DOHH2 (cell line): ENCODE measurements at regions not wholly inside any gene's neighbourhood (a gene's known extent, or its start where the extent isn't known, plus 50 kb on each side); places are given as distances from the start of the nearest gene placed in this dataset.

Source experiments
- H3F3A ChIP-seq: fragments of 200-600 bp; sonication (generic), shearing (Covaris generic); 2 replicates; pipeline ENCODE4 v1.6.0; 2016; ENCODE audit warnings: antibody characterized with exemption, mild to moderate bottlenecking; ENCODE audit not compliant: control insufficient read depth, insufficient read depth
- H3K27ac ChIP-seq: fragments of 200-600 bp; sonication (generic); 2 replicates; pipeline ENCODE4 v1.5.1; 2014; ENCODE audit warnings: low read depth, mild to moderate bottlenecking, low read length, moderate library complexity
- H3K27me3 ChIP-seq: fragments of 200-600 bp; sonication (generic); 2 replicates; pipeline ENCODE4 v1.6.1; 2014; ENCODE audit warnings: mild to moderate bottlenecking, low read length, mixed read lengths; ENCODE audit not compliant: control insufficient read depth
- H3K36me3 ChIP-seq: fragments of 200-600 bp; sonication (generic); 2 replicates; pipeline ENCODE4 v1.6.1; 2014; ENCODE audit warnings: mild to moderate bottlenecking, low read length, moderate library complexity, mixed read lengths; ENCODE audit not compliant: control insufficient read depth
- H3K4me1 ChIP-seq: fragments of 200-600 bp; sonication (generic); 2 replicates; pipeline ENCODE4 v1.6.1; 2014; ENCODE audit warnings: mild to moderate bottlenecking, low read length, mixed read lengths; ENCODE audit not compliant: control insufficient read depth
- H3K4me2 ChIP-seq: fragments of 200-600 bp; sonication (generic); 2 replicates; pipeline ENCODE4 v1.6.0; 2014; ENCODE audit warnings: mild to moderate bottlenecking, low read length, moderate library complexity
- H3K4me3 ChIP-seq: fragments of 200-600 bp; sonication (generic); 2 replicates; pipeline ENCODE4 v1.5.1; 2014; ENCODE audit warnings: mild to moderate bottlenecking, low read length, mixed read lengths
- H3K79me2 ChIP-seq: fragments of 200-600 bp; sonication (generic); 2 replicates; pipeline ENCODE4 v1.6.1; 2014; ENCODE audit warnings: mild to moderate bottlenecking, low read length, mixed read lengths; ENCODE audit not compliant: control insufficient read depth
- H3K9me2 ChIP-seq: fragments of 200-600 bp; sonication (generic); replicated peaks from 2 replicates; pipeline ENCODE4 v1.6.1; 2014; ENCODE audit warnings: mild to moderate bottlenecking, low read length, mixed read lengths; ENCODE audit not compliant: control insufficient read depth
- H3K9me3 ChIP-seq: fragments of 200-600 bp; sonication (generic); 2 replicates; pipeline ENCODE4 v1.6.1; 2014; ENCODE audit warnings: antibody characterized with exemption, low read length, mixed read lengths; ENCODE audit not compliant: control insufficient read depth, insufficient read depth
- H4K20me1 ChIP-seq: fragments of 200-600 bp; sonication (generic); 2 replicates; pipeline ENCODE4 v1.6.0; 2014; ENCODE audit warnings: low read depth, mild to moderate bottlenecking, antibody characterized with exemption, low read length, moderate library complexity; ENCODE audit not compliant: control insufficient read depth, insufficient read depth
- EZH2phosphoT487 ChIP-seq: fragments of 200-600 bp; sonication (generic); IDR thresholded peaks from 2 replicates; pipeline ENCODE4 v1.6.1; 2017; ENCODE audit warnings: borderline replicate concordance, mild to moderate bottlenecking, antibody characterized with exemption, low read length, moderate library complexity, mixed read lengths
- TF ChIP-seq, protein P1 (sequence below): fragments of 200-600 bp; sonication (generic); IDR thresholded peaks from one replicate; pipeline ENCODE4 v1.5.1; 2014; ENCODE audit warnings: antibody characterized with exemption, mild to moderate bottlenecking, low read depth, low read length; ENCODE audit not compliant: poor library complexity, severe bottlenecking

DNA sequence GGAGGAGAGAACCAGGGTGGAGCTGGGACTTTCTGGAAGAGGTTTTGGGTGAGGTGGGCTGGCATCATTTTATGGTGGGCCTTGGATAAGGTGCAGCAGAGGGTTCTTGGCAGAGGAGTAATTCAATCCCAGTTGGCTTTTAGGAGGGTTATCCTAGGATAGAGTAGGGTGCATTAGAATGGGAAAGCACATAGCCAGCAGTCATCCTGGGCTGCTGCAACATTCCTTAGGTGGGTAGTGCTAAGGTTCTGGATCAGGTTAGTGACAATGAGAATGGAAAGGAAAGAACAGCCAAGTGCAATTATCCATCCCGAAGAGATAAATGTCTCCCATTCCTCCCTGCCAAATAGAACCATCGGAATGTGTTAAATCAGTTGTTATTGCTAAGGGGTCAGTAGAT is 157.3 kb upstream of the SPRED2 start:
- Histone ChIP-seq H3K36me3 (no peaks in the 10 kb centered on the region), H3K4me2 (no peak overlapping the region), H3K79me2 (no peaks in the 10 kb centered on the region), H4K20me1 (no peaks in the 10 kb centered on the region), H3K27ac (no peak overlapping the region), H3K9me2 (no peaks in the 10 kb centered on the region), H3K27me3 (no peaks in the 10 kb centered on the region), H3K4me1 (no peaks in the 10 kb centered on the region; the same call in 1 of the 2 replicates), H3F3A (no peaks in the 10 kb centered on the region), H3K4me3 (no peak overlapping the region), H3K9me3 (no peaks in the 10 kb centered on the region)
- TF ChIP-seq, protein P1, sequence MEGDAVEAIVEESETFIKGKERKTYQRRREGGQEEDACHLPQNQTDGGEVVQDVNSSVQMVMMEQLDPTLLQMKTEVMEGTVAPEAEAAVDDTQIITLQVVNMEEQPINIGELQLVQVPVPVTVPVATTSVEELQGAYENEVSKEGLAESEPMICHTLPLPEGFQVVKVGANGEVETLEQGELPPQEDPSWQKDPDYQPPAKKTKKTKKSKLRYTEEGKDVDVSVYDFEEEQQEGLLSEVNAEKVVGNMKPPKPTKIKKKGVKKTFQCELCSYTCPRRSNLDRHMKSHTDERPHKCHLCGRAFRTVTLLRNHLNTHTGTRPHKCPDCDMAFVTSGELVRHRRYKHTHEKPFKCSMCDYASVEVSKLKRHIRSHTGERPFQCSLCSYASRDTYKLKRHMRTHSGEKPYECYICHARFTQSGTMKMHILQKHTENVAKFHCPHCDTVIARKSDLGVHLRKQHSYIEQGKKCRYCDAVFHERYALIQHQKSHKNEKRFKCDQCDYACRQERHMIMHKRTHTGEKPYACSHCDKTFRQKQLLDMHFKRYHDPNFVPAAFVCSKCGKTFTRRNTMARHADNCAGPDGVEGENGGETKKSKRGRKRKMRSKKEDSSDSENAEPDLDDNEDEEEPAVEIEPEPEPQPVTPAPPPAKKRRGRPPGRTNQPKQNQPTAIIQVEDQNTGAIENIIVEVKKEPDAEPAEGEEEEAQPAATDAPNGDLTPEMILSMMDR = no peak
- TF ChIP-seq EZH2phosphoT487 = no peak

DNA sequence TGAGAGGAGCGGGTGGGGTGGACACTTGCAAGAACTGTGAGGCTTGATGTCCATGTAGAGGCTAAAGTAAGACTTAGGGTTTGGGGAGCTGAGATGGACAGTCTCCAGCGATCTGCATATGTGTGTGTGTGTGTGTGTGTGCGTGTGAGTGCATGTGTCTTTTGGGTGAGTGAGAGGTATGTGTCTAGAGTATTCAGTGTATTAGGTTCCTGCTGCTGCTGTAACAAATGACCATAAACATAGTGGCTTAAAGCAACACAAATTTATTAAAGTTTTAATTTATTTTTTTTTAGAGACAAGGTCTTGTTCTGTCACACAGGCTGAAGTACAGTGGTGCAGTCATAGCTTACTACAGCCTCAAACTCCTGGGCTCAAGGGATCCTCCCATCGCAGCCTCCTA is 155.4 kb upstream of the SPRED2 start:
- TF ChIP-seq EZH2phosphoT487 = no peak
- TF ChIP-seq, protein P1 = no peak
- H3K4me3 ChIP-seq = no peak overlapping the region
- H3F3A ChIP-seq = no peaks in the 10 kb centered on the region
- H3K27me3 ChIP-seq = no peaks in the 10 kb centered on the region
- H3K9me3 ChIP-seq = no peaks in the 10 kb centered on the region
- H3K79me2 ChIP-seq = no peaks in the 10 kb centered on the region
- H3K27ac ChIP-seq = no peak overlapping the region
- H4K20me1 ChIP-seq = no peaks in the 10 kb centered on the region
- H3K9me2 ChIP-seq = no peaks in the 10 kb centered on the region
- no peaks in the 10 kb centered on the region for H3K36me3 ChIP-seq
- no peaks in the 10 kb centered on the region; the same call in 1 of the 2 replicates for H3K4me1 ChIP-seq
- no peak overlapping the region for H3K4me2 ChIP-seq

DNA sequence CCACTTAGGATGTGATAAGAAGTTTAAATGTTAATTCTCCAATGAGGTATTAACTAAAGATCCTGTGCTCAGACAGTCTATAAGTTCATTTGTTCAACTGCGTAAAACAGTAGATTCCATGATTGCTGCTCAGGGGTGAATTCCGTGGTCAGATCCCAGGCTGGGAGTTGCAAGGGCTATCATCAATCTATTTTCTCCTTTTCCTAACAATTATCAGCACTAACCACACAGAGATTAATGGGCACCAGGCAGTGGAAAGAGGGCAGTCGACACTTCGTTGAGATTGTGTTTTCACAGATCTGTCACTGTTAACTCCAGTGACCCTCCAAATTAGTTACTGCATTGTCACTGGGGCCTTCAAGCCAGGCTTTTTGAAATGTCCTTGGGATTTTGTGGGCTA is 154.1 kb upstream of the SPRED2 start:
- Histone ChIP-seq H3K79me2 (no peaks in the 10 kb centered on the region), H3K9me3 (no peaks in the 10 kb centered on the region), H3K9me2 (no peaks in the 10 kb centered on the region), H3K4me2 (no peak overlapping the region), H3K27ac (no peak overlapping the region), H3F3A (no peaks in the 10 kb centered on the region), H4K20me1 (no peaks in the 10 kb centered on the region), H3K4me3 (no peak overlapping the region), H3K36me3 (no peaks in the 10 kb centered on the region), H3K27me3 (no peaks in the 10 kb centered on the region), H3K4me1 (peaks cover 2% of the 10 kb centered on the region)
- no peak for TF ChIP-seq EZH2phosphoT487
- TF ChIP-seq, protein P1 = no peak

DNA sequence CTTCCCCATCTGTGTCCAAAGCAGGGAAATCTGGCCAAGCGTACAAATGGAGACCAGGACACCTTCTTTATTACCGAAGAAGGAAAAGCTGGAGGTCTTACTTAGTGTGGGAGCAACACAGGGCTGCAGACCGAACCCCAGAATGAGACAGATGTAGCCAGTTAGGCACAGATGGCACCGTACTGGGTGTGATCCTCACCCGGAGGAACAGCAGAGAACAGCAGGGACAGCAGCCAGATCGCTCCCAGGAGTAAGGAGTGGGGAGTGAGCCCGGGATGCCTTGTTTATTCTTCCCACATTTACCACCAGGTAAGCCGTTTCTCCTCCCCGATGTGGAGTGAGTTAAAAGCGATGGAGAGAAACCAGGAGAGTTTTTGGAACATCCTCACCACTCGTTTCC is 150.7 kb upstream of the SPRED2 start:
- Histone ChIP-seq H3K4me3 (no peak overlapping the region), H4K20me1 (no peaks in the 10 kb centered on the region), H3F3A (no peaks in the 10 kb centered on the region), H3K9me3 (no peaks in the 10 kb centered on the region), H3K36me3 (no peaks in the 10 kb centered on the region), H3K27ac (no peak overlapping the region), H3K4me1 (peaks cover 7% of the 10 kb centered on the region), H3K9me2 (no peaks in the 10 kb centered on the region), H3K79me2 (no peaks in the 10 kb centered on the region), H3K4me2 (no peak overlapping the region), H3K27me3 (no peaks in the 10 kb centered on the region)
- TF ChIP-seq EZH2phosphoT487 = no peak
- TF ChIP-seq, protein P1 = no peak
